ENCODE measurements at regions not wholly inside any gene's neighbourhood (a gene's known extent, or its start where the extent isn't known, plus 50 kb on each side); places are given as distances from the start of the nearest gene placed in this dataset.

DNA sequence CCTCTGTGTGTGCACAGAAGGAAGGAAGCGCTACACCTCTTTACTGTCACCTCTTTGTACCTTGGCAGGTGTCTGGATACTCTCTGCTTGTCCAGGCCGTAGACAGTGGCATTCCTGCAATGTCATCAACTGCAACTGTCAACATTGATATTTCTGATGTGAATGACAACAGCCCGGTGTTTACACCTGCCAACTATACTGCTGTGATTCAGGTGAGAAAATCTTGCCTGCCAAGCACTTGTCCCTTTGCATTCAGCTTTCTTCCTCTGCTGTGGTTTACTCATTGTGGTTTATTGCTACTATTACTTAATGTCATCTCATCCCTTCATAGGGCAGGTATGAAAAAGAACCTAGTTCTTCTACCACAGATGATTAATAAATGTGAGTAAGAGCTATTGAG is 131.9 kb upstream of the MTNR1B start:
- DNase-seq, result no peak
- intact Hi-C loops (cut with DNase I), result no loop called here
- 70 to 73% methylated on average over 3 of the region's 3 CpGs for WGBS, 2 donors

DNA sequence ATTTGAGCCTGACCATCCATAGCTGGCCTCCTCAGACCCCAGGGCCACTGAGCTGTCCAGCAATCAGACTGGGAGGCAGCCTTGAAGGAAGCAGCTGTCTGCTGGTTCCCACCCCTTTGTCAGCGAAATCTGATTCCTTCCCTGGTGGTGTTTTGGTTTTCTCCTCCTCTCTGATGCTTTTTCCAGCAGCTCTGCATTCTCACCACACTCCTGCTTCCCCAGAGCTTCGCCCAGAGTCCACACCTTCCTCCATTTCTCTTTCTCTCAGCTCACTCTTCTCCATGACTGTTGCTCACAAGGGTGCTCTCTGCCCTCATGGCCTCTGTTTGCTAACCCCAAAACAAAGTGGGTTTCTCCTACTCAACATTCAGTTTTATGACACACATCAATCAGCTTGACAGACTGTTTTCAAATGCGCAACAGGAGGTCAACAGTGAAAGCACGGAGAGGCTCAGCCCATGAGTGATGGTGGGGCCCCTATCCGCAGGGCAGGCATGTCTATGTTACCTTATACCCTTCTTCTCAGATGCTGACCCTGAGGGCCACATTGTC is 130.6 kb upstream of the MTNR1B start:
- H3K36me3 ChIP-seq, result no peaks in the 10 kb centered on the region
- intact Hi-C loops (cut with DNase I), result no loop called here
- H3K4me1 ChIP-seq, result peaks cover 0 to 18% (median 6%) of the 10 kb centered on the region in 3 donors
- H3K27me3 ChIP-seq, result no peaks in the 10 kb centered on the region
- no peak overlapping the region for H3K4me3 ChIP-seq
- WGBS, 2 donors, result 73 to 85% methylated on average over 5 of the region's 5 CpGs
- TF ChIP-seq, protein P1, sequence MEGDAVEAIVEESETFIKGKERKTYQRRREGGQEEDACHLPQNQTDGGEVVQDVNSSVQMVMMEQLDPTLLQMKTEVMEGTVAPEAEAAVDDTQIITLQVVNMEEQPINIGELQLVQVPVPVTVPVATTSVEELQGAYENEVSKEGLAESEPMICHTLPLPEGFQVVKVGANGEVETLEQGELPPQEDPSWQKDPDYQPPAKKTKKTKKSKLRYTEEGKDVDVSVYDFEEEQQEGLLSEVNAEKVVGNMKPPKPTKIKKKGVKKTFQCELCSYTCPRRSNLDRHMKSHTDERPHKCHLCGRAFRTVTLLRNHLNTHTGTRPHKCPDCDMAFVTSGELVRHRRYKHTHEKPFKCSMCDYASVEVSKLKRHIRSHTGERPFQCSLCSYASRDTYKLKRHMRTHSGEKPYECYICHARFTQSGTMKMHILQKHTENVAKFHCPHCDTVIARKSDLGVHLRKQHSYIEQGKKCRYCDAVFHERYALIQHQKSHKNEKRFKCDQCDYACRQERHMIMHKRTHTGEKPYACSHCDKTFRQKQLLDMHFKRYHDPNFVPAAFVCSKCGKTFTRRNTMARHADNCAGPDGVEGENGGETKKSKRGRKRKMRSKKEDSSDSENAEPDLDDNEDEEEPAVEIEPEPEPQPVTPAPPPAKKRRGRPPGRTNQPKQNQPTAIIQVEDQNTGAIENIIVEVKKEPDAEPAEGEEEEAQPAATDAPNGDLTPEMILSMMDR (IDR thresholded peaks at IDR 0.05), result no peak
- no peak for TF ChIP-seq POLR2A (IDR thresholded peaks at IDR 0.05)
- DNase-seq, result no peak
- no peaks in the 10 kb centered on the region for H3K9me3 ChIP-seq
- H3K27ac ChIP-seq, result no peak overlapping the region

More for the DNA sequence above, 131.9 kb upstream of the MTNR1B start:
- no peak overlapping the region for H3K27ac ChIP-seq
- H3K36me3 ChIP-seq, result no peaks in the 10 kb centered on the region
- H3K9me3 ChIP-seq, result no peaks in the 10 kb centered on the region
- TF ChIP-seq, protein P1 (IDR thresholded peaks at IDR 0.05), result no peak
- TF ChIP-seq POLR2A (IDR thresholded peaks at IDR 0.05), result no peak
- H3K4me1 ChIP-seq, result peaks cover 0 to 11% (median 0%) of the 10 kb centered on the region in 3 donors
- no peak overlapping the region for H3K4me3 ChIP-seq
- H3K27me3 ChIP-seq, result no peaks in the 10 kb centered on the region

DNA sequence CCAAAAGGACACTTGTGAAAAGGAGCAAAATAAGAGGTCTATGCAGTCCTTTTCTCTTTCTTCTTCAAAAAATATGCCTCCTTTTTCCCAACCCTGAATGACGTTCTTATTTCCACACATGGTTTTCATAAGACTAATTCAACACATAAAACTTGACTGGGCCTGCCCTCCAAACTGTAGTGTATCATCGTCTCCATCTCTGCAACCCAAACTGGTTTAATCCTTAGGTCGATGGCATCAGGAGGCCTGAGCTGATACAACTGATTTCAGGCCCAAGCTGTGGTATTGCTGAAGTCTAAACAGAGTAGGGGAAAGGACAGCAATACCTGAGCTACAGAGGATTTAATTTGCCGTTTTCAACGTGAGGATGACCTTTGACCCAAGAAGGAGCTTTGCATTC is 130.0 kb upstream of the MTNR1B start:
- no peak for TF ChIP-seq POLR2A (IDR thresholded peaks at IDR 0.05)
- TF ChIP-seq, protein P1 (IDR thresholded peaks at IDR 0.05), result no peak
- Histone ChIP-seq H3K9me3 (no peaks in the 10 kb centered on the region), H3K4me1 (peaks cover 0 to 17% (median 7%) of the 10 kb centered on the region in 3 donors), H3K27me3 (no peaks in the 10 kb centered on the region), H3K4me3 (no peak overlapping the region), H3K36me3 (no peaks in the 10 kb centered on the region), H3K27ac (no peak overlapping the region)
- WGBS, 2 donors, result 53 to 55% methylated on average over 5 of the region's 5 CpGs
- no peak for DNase-seq
- intact Hi-C loops (cut with DNase I), result no loop called here

DNA sequence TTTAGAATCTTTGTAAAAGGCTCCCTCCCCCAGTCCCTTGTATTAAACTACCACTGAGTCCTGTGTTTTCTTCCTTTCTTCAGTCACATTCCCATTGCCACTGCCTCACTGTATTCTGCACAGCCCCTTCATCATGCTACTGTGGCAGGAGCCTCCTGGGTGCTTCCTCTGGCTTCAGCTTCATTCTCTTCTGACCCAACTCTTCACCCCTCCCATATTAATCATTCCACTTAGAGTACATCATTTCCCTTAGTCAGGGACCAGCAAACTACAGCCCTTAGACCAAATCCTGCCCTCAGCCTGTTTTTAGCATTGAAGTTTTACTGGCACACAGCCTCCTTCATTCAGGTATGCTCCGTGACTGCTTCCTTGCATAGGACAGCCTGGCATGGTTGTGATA is 127.7 kb upstream of the MTNR1B start:
- DNase-seq, result no peak
- Histone ChIP-seq H3K9me3 (no peaks in the 10 kb centered on the region), H3K4me3 (no peak overlapping the region), H3K36me3 (no peaks in the 10 kb centered on the region), H3K27ac (no peak overlapping the region), H3K4me1 (peaks cover 0 to 27% (median 13%) of the 10 kb centered on the region in 3 donors), H3K27me3 (no peaks in the 10 kb centered on the region)
- intact Hi-C loops (cut with DNase I), result no loop called here
- WGBS, 2 donors, result 78 to 100% methylated on average over 1 of the region's 1 CpG
- TF ChIP-seq POLR2A (IDR thresholded peaks at IDR 0.05), result no peak
- TF ChIP-seq, protein P1 (IDR thresholded peaks at IDR 0.05), result no peak

DNA sequence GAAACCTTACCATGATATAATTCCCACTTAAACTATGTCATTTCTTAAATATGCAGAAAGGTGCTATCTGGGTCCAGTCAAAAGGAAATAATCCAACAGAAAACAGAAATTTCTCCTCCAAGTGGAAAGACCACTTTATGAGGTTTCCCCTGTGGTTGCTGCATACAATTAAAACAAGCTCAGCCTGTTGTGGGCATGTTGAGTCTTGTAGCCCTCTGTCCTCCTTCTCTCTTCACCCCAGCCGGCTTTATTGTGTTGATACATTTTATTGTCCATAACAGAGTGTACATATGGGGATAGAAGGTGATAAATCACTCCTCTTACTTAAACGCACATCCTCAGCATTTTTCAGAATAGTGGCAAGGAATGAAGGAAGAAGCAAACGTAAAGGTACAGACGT is 126.0 kb upstream of the MTNR1B start:
- 28 to 54% methylated on average over 4 of the region's 4 CpGs for WGBS, 2 donors
- Histone ChIP-seq H3K27ac (no peak overlapping the region), H3K27me3 (no peaks in the 10 kb centered on the region), H3K4me1 (peaks cover 0 to 27% (median 13%) of the 10 kb centered on the region in 3 donors), H3K4me3 (no peak overlapping the region), H3K9me3 (no peaks in the 10 kb centered on the region), H3K36me3 (no peaks in the 10 kb centered on the region)
- no peak for TF ChIP-seq POLR2A (IDR thresholded peaks at IDR 0.05)
- TF ChIP-seq, protein P1 (IDR thresholded peaks at IDR 0.05), result no peak
- no peak for DNase-seq
- intact Hi-C loops (cut with DNase I), result no loop called here

Data from esophagus squamous epithelium (tissue), 5 donors.